T-helper 17 cell (primary cell): ENCODE measurements at regions not wholly inside any gene's neighbourhood (a gene's known extent, or its start where the extent isn't known, plus 50 kb on each side); places are given as distances from the start of the nearest gene placed in this dataset.
A peak's percentile ranks its signal among the peaks of the same experiment; 100 is the strongest.

Source experiments
- ATAC-seq: fragments of 150-1000 bp; cut with Tn5 transposase; 2 replicates; pipeline ENCODE4 v1.10.0; 2021; ENCODE audit warnings: mild to moderate bottlenecking, moderate library complexity
- DNase-seq, 3 donors: peaks; one replicate each; pipeline versions ENCODE4 v3.0.0 to v3.0.0-alpha.2; 2020 to 2021
- H3K9me3 ChIP-seq: one replicate; pipeline ENCODE4 v1.7.0; 2013; ENCODE audit warnings: low read length, mild to moderate bottlenecking; ENCODE audit not compliant: control insufficient read depth, poor library complexity, severe bottlenecking
- H3K27ac Mint-ChIP-seq: one replicate; pipeline ENCODE4 v1.8.0; 2022; ENCODE audit warnings: mild to moderate bottlenecking, moderate library complexity, mixed read lengths
- H3K27me3 Mint-ChIP-seq: one replicate; pipeline ENCODE4 v1.8.0; 2022; ENCODE audit warnings: mixed read lengths
- H3K36me3 Mint-ChIP-seq: one replicate; pipeline ENCODE4 v1.8.0; 2022; ENCODE audit warnings: low read depth, mixed read lengths
- H3K4me1 Mint-ChIP-seq: one replicate; pipeline ENCODE4 v1.8.0; 2022; ENCODE audit warnings: mild to moderate bottlenecking, mixed read lengths
- H3K4me3 Mint-ChIP-seq: one replicate; pipeline ENCODE4 v1.8.0; 2022; ENCODE audit warnings: mild to moderate bottlenecking, moderate library complexity, mixed read lengths

GRCh38 chr5:91277840-91278239 is 105.3 kb downstream of the ARRDC3 start:
- Mint-ChIP-seq H3K27ac (no peak overlapping the region), H3K4me3 (no peak overlapping the region), H3K4me1 (peaks cover 24% of the 10 kb centered on the region), H3K27me3 (no peaks in the 10 kb centered on the region), H3K36me3 (no peaks in the 10 kb centered on the region)
- H3K9me3 ChIP-seq: no peaks in the 10 kb centered on the region
- ATAC-seq (no peak), DNase-seq (no peak)

GRCh38 chr5:91277093-91277626 is 106.0 kb downstream of the ARRDC3 start:
- Mint-ChIP-seq H3K4me1 (peaks cover 24% of the 10 kb centered on the region), H3K27ac (no peak overlapping the region), H3K36me3 (no peaks in the 10 kb centered on the region), H3K27me3 (no peaks in the 10 kb centered on the region), H3K4me3 (no peak overlapping the region)
- no peaks in the 10 kb centered on the region for H3K9me3 ChIP-seq
- DNase-seq (no peak), ATAC-seq (no peak)

- Mint-ChIP-seq H3K4me1 (peaks cover 7% of the 10 kb centered on the region), H3K4me3 (no peak overlapping the region), H3K27ac (no peak overlapping the region), H3K36me3 (no peaks in the 10 kb centered on the region), H3K27me3 (no peaks in the 10 kb centered on the region)
- DNase-seq (no peak), ATAC-seq (no peak)
- no peaks in the 10 kb centered on the region for H3K9me3 ChIP-seq
These were observed 110.3 kb downstream of the ARRDC3 start for GRCh38 chr5:91272858-91273257.

GRCh38 chr5:91271999-91272398 is 111.1 kb downstream of the ARRDC3 start:
- Mint-ChIP-seq H3K27ac (no peak overlapping the region), H3K4me1 (peaks cover 7% of the 10 kb centered on the region), H3K36me3 (no peaks in the 10 kb centered on the region), H3K4me3 (no peak overlapping the region), H3K27me3 (no peaks in the 10 kb centered on the region)
- no peak for ATAC-seq
- H3K9me3 ChIP-seq: no peaks in the 10 kb centered on the region
- no peak for DNase-seq

GRCh38 chr5:91269198-91269597 is 113.9 kb downstream of the ARRDC3 start:
- Mint-ChIP-seq H3K4me3 (no peak overlapping the region), H3K27ac (no peak overlapping the region), H3K27me3 (no peaks in the 10 kb centered on the region)

GRCh38 chr5:91266184-91266705 is 116.9 kb downstream of the ARRDC3 start:
- peaks cover 13% of the 10 kb centered on the region for H3K4me1 Mint-ChIP-seq
- H3K4me3 Mint-ChIP-seq: no peak overlapping the region
- no peak for DNase-seq
- ATAC-seq: no peak
- H3K27ac Mint-ChIP-seq: no peak overlapping the region
- no peaks in the 10 kb centered on the region for H3K36me3 Mint-ChIP-seq
- no peaks in the 10 kb centered on the region for H3K9me3 ChIP-seq
- no peaks in the 10 kb centered on the region for H3K27me3 Mint-ChIP-seq

More at GRCh38 chr5:91269198-91269597, 113.9 kb downstream of the ARRDC3 start:
- no peak for DNase-seq
- Mint-ChIP-seq H3K36me3 (no peaks in the 10 kb centered on the region), H3K4me1 (peaks cover 13% of the 10 kb centered on the region)
- peak; percentile 67 for ATAC-seq
- H3K9me3 ChIP-seq: no peaks in the 10 kb centered on the region

GRCh38 chr5:91264311-91265051 is 118.6 kb downstream of the ARRDC3 start:
- Mint-ChIP-seq H3K36me3 (peaks cover 3% of the 10 kb centered on the region), H3K4me3 (no peak overlapping the region), H3K27ac (no peak overlapping the region), H3K27me3 (no peaks in the 10 kb centered on the region), H3K4me1 (peaks cover 12% of the 10 kb centered on the region)
- ATAC-seq: no peak
- no peaks in the 10 kb centered on the region for H3K9me3 ChIP-seq
- no peak for DNase-seq

GRCh38 chr5:91263898-91264297 is 119.2 kb downstream of the ARRDC3 start:
- Mint-ChIP-seq H3K4me3 (no peak overlapping the region), H3K36me3 (peaks cover 4% of the 10 kb centered on the region)
- no peaks in the 10 kb centered on the region for H3K9me3 ChIP-seq

GRCh38 chr5:91257301-91257700 is 125.8 kb downstream of the ARRDC3 start:
- peaks cover 6% of the 10 kb centered on the region for H3K36me3 Mint-ChIP-seq
- H3K9me3 ChIP-seq: no peaks in the 10 kb centered on the region
- no peak for DNase-seq
- peaks cover 10% of the 10 kb centered on the region for H3K27me3 Mint-ChIP-seq
- ATAC-seq: no peak
- H3K4me1 Mint-ChIP-seq: no peaks in the 10 kb centered on the region
- H3K4me3 Mint-ChIP-seq: no peak overlapping the region
- no peak overlapping the region for H3K27ac Mint-ChIP-seq

More at GRCh38 chr5:91263898-91264297, 119.2 kb downstream of the ARRDC3 start:
- no peak for DNase-seq
- no peak overlapping the region for H3K27ac Mint-ChIP-seq
- no peaks in the 10 kb centered on the region for H3K27me3 Mint-ChIP-seq
- H3K4me1 Mint-ChIP-seq: peaks cover 6% of the 10 kb centered on the region
- ATAC-seq: no peak

- H3K27ac Mint-ChIP-seq: no peak overlapping the region
- ATAC-seq (no peak), DNase-seq (no peak)
- peaks cover 10% of the 10 kb centered on the region for H3K27me3 Mint-ChIP-seq
- no peaks in the 10 kb centered on the region for H3K9me3 ChIP-seq
- H3K4me1 Mint-ChIP-seq: no peaks in the 10 kb centered on the region
- no peak overlapping the region for H3K4me3 Mint-ChIP-seq
- H3K36me3 Mint-ChIP-seq: peaks cover 6% of the 10 kb centered on the region
These were observed 127.0 kb downstream of the ARRDC3 start for GRCh38 chr5:91256142-91256524.

- Mint-ChIP-seq H3K4me1 (no peaks in the 10 kb centered on the region), H3K36me3 (peaks cover 6% of the 10 kb centered on the region), H3K27ac (no peak overlapping the region), H3K27me3 (peaks cover 10% of the 10 kb centered on the region), H3K4me3 (no peak overlapping the region)
- no peak for ATAC-seq
- no peak for DNase-seq
- H3K9me3 ChIP-seq: no peaks in the 10 kb centered on the region
These were observed 127.5 kb downstream of the ARRDC3 start for GRCh38 chr5:91255396-91256141.

GRCh38 chr5:91252916-91253315 is 130.2 kb downstream of the ARRDC3 start:
- H3K36me3 Mint-ChIP-seq: peaks cover 4% of the 10 kb centered on the region
- H3K4me3 Mint-ChIP-seq: no peak overlapping the region
- H3K27ac Mint-ChIP-seq: peak overlapping the region; percentile 14
- ATAC-seq (no peak), DNase-seq (no peak)
- H3K4me1 Mint-ChIP-seq: no peaks in the 10 kb centered on the region
- no peaks in the 10 kb centered on the region for H3K9me3 ChIP-seq
- H3K27me3 Mint-ChIP-seq: peaks cover 10% of the 10 kb centered on the region

GRCh38 chr5:91245871-91246270 is 137.2 kb downstream of the ARRDC3 start:
- ATAC-seq (no peak), DNase-seq (no peak)
- no peaks in the 10 kb centered on the region for H3K27me3 Mint-ChIP-seq
- no peak overlapping the region for H3K4me3 Mint-ChIP-seq
- H3K9me3 ChIP-seq: no peaks in the 10 kb centered on the region
- H3K27ac Mint-ChIP-seq: no peak overlapping the region
- peaks cover 2% of the 10 kb centered on the region for H3K36me3 Mint-ChIP-seq
- H3K4me1 Mint-ChIP-seq: no peaks in the 10 kb centered on the region
